ENCODE measurements at regions not wholly inside any gene's neighbourhood (a gene's known extent, or its start where the extent isn't known, plus 50 kb on each side); places are given as distances from the start of the nearest gene placed in this dataset.

DNA sequence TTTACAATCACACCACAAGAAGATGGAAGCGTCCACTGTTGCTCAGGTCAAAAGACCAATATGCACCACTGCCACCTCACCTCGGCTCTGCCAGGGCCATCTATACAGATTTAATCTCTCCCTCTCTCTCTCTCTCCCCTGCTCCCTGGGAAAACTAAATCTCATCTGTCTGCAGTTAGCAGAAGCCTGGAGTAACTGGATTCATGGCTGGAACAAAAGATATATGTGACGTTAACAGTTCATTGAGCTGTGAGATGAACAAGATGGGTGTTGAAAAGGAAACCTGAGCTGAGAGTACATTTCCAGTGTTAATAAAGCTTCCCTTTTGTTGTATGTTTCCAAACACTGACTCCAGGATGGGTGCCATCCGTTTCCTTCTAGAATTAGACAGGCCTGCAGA is 369.7 kb downstream of the CDK5RAP2 start:
- 75 to 78% methylated on average over 4 of the region's 4 CpGs for WGBS, 2 donors
- ATAC-seq (ENCODE audit: insufficient read depth, low FRiP score) (no peak), DNase-seq (no peak)
- no peak overlapping the region for H3K27ac ChIP-seq (ENCODE audit: low read depth in 1 of 2, low read length in 1 of 2)
- H3K27me3 ChIP-seq (ENCODE audit: control insufficient read depth in 3 of 3, insufficient read depth in 3 of 3, low read length in 2 of 3), result no peaks in the 10 kb centered on the region
- TF ChIP-seq, protein P1, sequence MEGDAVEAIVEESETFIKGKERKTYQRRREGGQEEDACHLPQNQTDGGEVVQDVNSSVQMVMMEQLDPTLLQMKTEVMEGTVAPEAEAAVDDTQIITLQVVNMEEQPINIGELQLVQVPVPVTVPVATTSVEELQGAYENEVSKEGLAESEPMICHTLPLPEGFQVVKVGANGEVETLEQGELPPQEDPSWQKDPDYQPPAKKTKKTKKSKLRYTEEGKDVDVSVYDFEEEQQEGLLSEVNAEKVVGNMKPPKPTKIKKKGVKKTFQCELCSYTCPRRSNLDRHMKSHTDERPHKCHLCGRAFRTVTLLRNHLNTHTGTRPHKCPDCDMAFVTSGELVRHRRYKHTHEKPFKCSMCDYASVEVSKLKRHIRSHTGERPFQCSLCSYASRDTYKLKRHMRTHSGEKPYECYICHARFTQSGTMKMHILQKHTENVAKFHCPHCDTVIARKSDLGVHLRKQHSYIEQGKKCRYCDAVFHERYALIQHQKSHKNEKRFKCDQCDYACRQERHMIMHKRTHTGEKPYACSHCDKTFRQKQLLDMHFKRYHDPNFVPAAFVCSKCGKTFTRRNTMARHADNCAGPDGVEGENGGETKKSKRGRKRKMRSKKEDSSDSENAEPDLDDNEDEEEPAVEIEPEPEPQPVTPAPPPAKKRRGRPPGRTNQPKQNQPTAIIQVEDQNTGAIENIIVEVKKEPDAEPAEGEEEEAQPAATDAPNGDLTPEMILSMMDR (IDR thresholded peaks at IDR 0.05; ENCODE audit: control extremely low read depth, extremely low read depth), result no peak
- H3K9ac ChIP-seq (ENCODE audit: insufficient read depth in 1 of 2, low read length in 2 of 2), result no peak overlapping the region
- no peaks in the 10 kb centered on the region for H3K36me3 ChIP-seq (ENCODE audit: control insufficient read depth in 4 of 4, insufficient read depth in 4 of 4, low read length in 4 of 4)
- no peaks in the 10 kb centered on the region for H3K4me1 ChIP-seq (ENCODE audit: control insufficient read depth in 5 of 5, insufficient read depth in 5 of 5, low read length in 5 of 5)
- no peak overlapping the region for H3K4me3 ChIP-seq
- no peaks in the 10 kb centered on the region for H3K9me3 ChIP-seq (ENCODE audit: control insufficient read depth in 4 of 4, insufficient read depth in 3 of 4, low read length in 3 of 4)

DNA sequence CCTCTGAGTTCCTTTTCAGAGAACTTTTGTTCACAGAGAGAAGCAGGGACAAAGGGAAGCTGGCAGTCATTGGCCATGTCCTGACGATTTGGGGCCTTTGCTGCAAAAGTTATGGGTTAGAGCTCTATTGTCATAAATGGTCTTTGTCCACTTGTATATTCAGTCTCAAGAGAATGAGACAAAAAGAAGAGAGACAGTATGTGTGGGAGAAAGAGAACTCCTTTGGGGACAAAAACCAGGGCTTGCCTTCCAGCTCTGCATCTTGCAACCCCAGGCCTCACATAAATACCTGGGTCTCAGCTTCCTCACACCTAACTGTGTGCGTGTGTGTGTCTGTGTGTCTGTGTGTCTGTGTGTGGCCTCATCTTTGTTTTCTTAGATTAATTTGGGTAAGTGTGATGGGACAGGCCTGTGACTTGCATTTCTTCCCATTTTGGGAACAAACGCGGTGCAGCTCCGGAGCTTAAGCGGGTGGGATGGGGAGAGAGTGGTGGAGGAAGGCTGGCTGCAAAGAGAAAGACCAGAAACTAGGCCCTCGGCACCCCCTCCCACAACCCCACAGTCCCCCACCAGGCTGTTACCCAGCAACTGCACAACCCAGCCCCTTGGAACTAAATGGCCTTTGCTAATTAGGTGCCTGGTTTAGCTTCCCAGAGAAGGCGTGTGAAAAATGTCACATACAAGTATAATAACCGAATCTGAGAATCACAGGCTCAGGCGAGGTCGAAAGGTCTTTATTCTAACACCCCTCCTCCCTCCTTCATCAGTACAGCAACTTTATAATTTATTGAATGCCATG is 376.9 kb downstream of the CDK5RAP2 start:
- TF ChIP-seq, protein P1 (IDR thresholded peaks at IDR 0.05; ENCODE audit: control extremely low read depth, extremely low read depth), result no peak

DNA sequence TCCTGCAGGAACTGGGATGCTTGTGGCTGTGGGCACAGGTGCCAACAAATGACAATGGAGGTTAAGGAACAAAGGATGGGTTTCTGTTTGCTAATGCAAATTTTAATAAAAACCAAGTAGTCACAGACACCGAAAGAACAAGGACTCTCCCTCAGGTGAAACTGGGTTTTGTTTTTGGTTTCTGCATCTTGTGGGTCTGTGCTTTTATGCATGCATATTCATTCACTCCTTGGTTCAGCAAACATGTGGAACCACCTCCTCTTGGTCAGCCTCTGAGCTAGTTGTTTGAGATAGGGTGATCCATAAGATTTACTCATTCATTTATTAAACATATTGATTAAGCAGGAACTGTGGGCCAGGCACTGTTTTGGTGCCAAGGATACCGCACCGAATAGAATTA is 381.9 kb downstream of the CDK5RAP2 start:
- Histone ChIP-seq H3K36me3 (ENCODE audit: control insufficient read depth in 4 of 4, insufficient read depth in 4 of 4, low read length in 4 of 4) (no peaks in the 10 kb centered on the region), H3K9ac (ENCODE audit: insufficient read depth in 1 of 2, low read length in 2 of 2) (no peak overlapping the region), H3K4me1 (ENCODE audit: control insufficient read depth in 5 of 5, insufficient read depth in 5 of 5, low read length in 5 of 5) (no peaks in the 10 kb centered on the region), H3K27ac (ENCODE audit: low read depth in 1 of 2, low read length in 1 of 2) (no peak overlapping the region), H3K27me3 (ENCODE audit: control insufficient read depth in 3 of 3, insufficient read depth in 3 of 3, low read length in 2 of 3) (peaks cover 0 to 2% (median 0%) of the 10 kb centered on the region in 3 donors), H3K9me3 (ENCODE audit: control insufficient read depth in 4 of 4, insufficient read depth in 3 of 4, low read length in 3 of 4) (no peaks in the 10 kb centered on the region), H3K4me3 (no peak overlapping the region)
- no peak for DNase-seq
- TF ChIP-seq, protein P1 (IDR thresholded peaks at IDR 0.05; ENCODE audit: control extremely low read depth, extremely low read depth), result no peak
- no peak for ATAC-seq (ENCODE audit: insufficient read depth, low FRiP score)
- WGBS, 2 donors, result 77% methylated on average over 3 of the region's 3 CpGs

More for the DNA sequence above, 376.9 kb downstream of the CDK5RAP2 start:
- ATAC-seq (ENCODE audit: insufficient read depth, low FRiP score) (no peak), DNase-seq (no peak)
- Histone ChIP-seq H3K9ac (ENCODE audit: insufficient read depth in 1 of 2, low read length in 2 of 2) (no peak overlapping the region), H3K4me1 (ENCODE audit: control insufficient read depth in 5 of 5, insufficient read depth in 5 of 5, low read length in 5 of 5) (no peaks in the 10 kb centered on the region), H3K36me3 (ENCODE audit: control insufficient read depth in 4 of 4, insufficient read depth in 4 of 4, low read length in 4 of 4) (no peaks in the 10 kb centered on the region), H3K27ac (ENCODE audit: low read depth in 1 of 2, low read length in 1 of 2) (no peak overlapping the region), H3K27me3 (ENCODE audit: control insufficient read depth in 3 of 3, insufficient read depth in 3 of 3, low read length in 2 of 3) (peaks cover 0 to 2% (median 0%) of the 10 kb centered on the region in 3 donors), H3K4me3 (no peak overlapping the region), H3K9me3 (ENCODE audit: control insufficient read depth in 4 of 4, insufficient read depth in 3 of 4, low read length in 3 of 4) (no peaks in the 10 kb centered on the region)
- 50 to 56% methylated on average over 11 of the region's 11 CpGs for WGBS, 2 donors

All from lung (tissue), 11 donors.